NAMALWA (cell line): ENCODE measurements at regions not wholly inside any gene's neighbourhood (a gene's known extent, or its start where the extent isn't known, plus 50 kb on each side); places are given as distances from the start of the nearest gene placed in this dataset.
"Not testable (repeated sequence)": the region's sequence is repeated elsewhere in the genome, so short reads cannot be mapped to it uniquely, and the experiment has no call there.

ENCODE experiments used
- DNase-seq: peaks from one replicate; pipeline ENCODE4 v3.0.0-alpha.2; 2015; ENCODE audit warnings: low spot score

- no peak for DNase-seq
Measured at GRCh38 chr19:28359431-28360414, 853.2 kb downstream of the UQCRFS1 start.

- no peak for DNase-seq
Measured at GRCh38 chr19:28358633-28359032, 854.3 kb downstream of the UQCRFS1 start.

- DNase-seq: no peak
Measured at GRCh38 chr19:28351761-28352160, 861.2 kb downstream of the UQCRFS1 start.

GRCh38 chr19:28351321-28351720 is 861.6 kb downstream of the UQCRFS1 start:
- DNase-seq: not testable (repeated sequence)

GRCh38 chr19:28350673-28351072 is 862.3 kb downstream of the UQCRFS1 start:
- DNase-seq: no peak

GRCh38 chr19:28350037-28350436 is 862.9 kb downstream of the UQCRFS1 start:
- no peak for DNase-seq

- DNase-seq: peak; percentile 37
Measured at GRCh38 chr19:28349604-28350003, 863.3 kb downstream of the UQCRFS1 start.

- DNase-seq: no peak
Measured at GRCh38 chr19:28345811-28346210, 867.1 kb downstream of the UQCRFS1 start.

- no peak for DNase-seq
Measured at GRCh38 chr19:28341810-28342350, 871.1 kb downstream of the UQCRFS1 start.

- no peak for DNase-seq
Measured at GRCh38 chr19:28334419-28334818, 878.5 kb downstream of the UQCRFS1 start.

GRCh38 chr19:28333909-28334308 is 879.0 kb downstream of the UQCRFS1 start:
- no peak for DNase-seq

GRCh38 chr19:28332886-28333285 is 880.1 kb downstream of the UQCRFS1 start:
- no peak for DNase-seq

GRCh38 chr19:28332351-28332750 is 880.6 kb downstream of the UQCRFS1 start:
- DNase-seq: no peak

GRCh38 chr19:28331596-28331995 is 881.4 kb downstream of the UQCRFS1 start:
- no peak for DNase-seq

- DNase-seq: no peak
Measured at GRCh38 chr19:28330831-28331230, 882.1 kb downstream of the UQCRFS1 start.

- DNase-seq: no peak
Measured at GRCh38 chr19:28329429-28329828, 883.5 kb downstream of the UQCRFS1 start.

GRCh38 chr19:28327905-28328304 is 885.0 kb downstream of the UQCRFS1 start:
- no peak for DNase-seq

- DNase-seq: no peak
Measured at GRCh38 chr19:28326746-28327145, 886.2 kb downstream of the UQCRFS1 start.

- no peak for DNase-seq
Measured at GRCh38 chr19:28324275-28325060, 888.5 kb downstream of the UQCRFS1 start.

GRCh38 chr19:28322945-28323344 is 890.0 kb downstream of the UQCRFS1 start:
- no peak for DNase-seq

- no peak for DNase-seq
Measured at GRCh38 chr19:28322491-28322890, 890.5 kb downstream of the UQCRFS1 start.

- DNase-seq: no peak
Measured at GRCh38 chr19:28319918-28320317, 893.0 kb downstream of the UQCRFS1 start.

- DNase-seq: no peak
Measured at GRCh38 chr19:28319227-28319626, 893.7 kb downstream of the UQCRFS1 start.
